NCI-H146 treated with DMSO at 0.1 percent for 48 hours (cell line): ENCODE measurements at regions not wholly inside any gene's neighbourhood (a gene's known extent, or its start where the extent isn't known, plus 50 kb on each side); places are given as distances from the start of the nearest gene placed in this dataset.
"Not testable (repeated sequence)": the region's sequence is repeated elsewhere in the genome, so short reads cannot be mapped to it uniquely, and the experiment has no call there.

Experiments used
- DNase-seq: peaks from one replicate; lab custom pipeline; 2025; ENCODE audit not compliant: unreplicated experiment; lab: John Stamatoyannopoulos, UW

- DNase-seq = no peak
These were observed 159.7 kb downstream of the MYCN start for GRCh38 chr2:16100006-16100405.

DNA sequence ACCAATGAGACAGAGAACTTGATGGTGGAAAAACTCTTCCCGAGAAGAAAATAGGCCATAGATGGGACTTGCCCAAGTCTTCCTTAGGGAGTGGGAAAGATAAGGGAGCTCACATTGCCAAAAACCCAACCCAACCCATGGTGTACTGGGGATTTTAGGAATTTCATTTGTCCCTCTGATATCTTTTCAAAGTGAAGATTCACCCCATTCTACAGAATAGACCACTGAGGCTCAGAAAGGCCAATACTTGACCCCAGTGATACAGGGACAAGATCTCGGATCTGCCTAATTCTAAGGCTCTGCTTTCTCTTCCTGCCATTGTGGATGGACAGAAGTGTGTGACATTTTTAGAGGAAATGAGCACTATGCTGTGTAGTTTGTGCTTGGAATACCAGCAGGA, 159.0 kb downstream of the MYCN start:
- DNase-seq = no peak

DNA sequence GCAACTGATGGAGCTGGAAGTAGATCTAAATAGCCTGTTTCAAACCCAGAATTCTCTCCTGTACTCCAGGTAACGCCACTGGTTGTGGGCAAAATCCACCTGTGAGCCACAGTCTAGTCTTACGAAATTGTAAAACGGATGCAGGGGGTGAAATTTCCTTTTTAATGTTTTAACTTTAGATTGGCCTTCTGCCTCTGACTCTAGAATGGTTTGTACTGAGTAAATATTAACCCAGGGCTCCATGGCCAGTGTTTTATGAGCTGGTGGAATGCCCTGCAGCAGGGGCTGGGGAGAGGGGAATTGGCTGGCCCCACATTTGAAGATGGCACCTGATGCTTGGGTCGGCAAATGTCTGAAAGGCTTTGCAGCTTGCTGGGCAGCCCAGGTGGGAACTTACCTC, 156.6 kb downstream of the MYCN start:
- no peak for DNase-seq

DNA sequence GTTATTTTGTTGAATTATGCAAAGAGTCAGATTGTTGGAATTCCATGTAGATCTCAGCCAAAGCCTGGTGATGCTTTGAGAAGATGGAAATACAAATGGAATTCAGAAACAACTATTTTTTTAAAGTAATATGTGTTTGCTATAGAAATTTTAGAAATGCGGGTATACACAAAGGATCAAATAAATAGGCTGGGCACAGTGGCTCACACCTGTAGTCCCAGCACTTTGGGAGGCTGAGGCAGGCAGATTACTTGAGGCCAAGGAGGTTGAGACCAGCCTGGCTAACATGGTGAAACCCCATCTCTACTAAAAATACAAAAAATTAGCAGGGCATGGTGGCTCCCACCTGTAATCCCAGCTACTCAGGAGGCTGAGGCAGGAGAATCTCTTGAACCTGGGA, 155.1 kb downstream of the MYCN start:
- DNase-seq = not testable (repeated sequence)

DNA sequence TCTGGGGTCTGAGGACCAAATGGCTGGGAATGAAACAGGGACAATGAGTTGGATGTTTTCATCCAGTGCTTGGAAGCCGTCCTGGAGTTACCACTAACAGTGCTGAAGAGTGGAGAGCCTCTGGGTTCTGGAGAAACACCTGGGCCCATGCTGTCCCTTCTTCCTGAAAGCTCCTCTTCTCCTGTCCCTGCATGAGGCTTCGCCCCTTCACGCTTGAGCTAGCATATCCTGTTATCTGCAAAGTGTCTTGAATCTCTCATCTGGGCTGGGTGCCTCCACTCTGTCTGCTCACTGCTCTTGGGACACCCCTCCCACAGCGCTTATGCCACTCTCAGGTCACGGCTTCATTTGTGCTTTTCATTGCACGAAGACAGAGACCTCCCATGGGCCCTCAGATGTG, 154.5 kb downstream of the MYCN start:
- no peak for DNase-seq

- no peak for DNase-seq
These were observed 153.5 kb downstream of the MYCN start for GRCh38 chr2:16093639-16094529.

GRCh38 chr2:16092861-16093638, 152.7 kb downstream of the MYCN start:
- DNase-seq = no peak

DNA sequence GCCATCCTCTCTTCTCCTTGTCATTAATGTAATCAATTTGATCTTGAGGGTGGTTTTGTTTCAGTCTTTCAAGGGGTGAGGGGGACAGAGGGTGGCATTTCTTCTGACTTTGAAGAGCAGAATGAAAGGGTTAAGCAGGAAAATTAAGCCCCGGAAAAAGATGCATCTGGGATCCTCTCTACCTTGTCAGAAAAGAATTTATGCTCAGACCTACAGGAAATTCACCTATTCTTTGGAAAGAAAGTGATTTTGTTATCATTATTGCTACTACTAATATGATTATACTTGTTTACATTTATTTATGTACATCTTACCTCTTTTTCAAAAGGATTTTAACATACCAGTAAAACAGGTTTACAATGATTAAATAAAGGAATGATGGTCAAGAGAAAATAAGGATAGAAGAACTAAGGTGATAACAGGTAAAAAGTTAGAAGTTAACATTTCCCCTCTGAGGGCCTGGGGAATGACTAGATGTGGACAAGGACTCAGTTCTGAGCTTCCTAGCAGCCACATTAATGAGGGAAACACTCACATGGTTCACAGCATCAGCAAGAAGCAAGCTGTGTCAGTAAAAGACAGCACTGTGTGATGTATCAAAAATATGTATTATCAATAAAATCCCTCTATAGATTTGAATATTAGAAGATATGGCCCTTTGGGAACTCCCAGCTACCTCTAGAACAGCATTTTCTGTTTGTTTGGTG, 151.4 kb downstream of the MYCN start:
- DNase-seq = no peak

DNA sequence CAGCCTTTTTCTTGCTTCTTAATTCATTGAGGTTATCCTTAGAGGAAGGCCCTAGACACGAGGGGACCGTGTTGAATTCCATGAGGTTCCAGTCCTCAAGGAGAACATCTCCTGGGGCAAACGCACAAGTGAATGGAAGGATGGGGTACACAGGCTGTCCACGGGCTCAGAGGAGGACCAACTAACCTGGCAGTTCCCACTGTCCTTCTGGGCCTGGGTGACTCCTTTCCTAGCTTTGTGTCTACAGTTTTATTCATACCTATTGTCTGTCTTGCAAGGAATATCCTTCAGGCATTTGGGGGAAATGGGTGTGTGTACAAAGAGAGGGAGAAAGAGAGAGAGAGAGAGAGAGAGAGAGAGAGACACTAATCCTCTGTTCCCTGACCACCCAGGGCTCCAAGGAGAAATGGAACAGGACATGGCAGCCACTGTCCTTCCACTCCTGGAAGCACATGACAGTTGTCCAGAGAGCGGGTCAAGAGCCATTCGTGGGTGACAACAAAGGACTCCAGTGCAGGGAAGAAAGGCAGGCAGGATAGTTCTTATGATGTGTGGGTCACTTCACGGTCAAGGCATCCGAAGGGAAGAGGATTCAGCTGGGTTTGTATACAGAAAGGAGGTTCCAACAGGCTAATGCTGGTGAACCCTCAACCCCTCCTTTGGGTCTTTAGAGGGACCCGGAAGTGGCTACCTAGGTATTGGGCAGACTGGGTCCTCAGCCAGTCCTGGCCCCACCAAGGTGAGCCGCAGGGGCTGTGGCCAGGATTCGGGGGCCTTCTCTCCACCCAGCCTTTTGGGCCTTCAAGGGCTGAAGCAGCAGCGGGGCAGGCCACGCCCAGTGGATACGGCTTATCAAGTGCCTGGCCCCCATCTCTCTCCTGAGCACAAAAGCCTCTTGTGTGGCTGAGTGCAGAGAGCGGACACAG, 150.6 kb downstream of the MYCN start:
- DNase-seq = no peak

- not testable (repeated sequence) for DNase-seq
These were observed 149.1 kb downstream of the MYCN start for GRCh38 chr2:16089491-16089890.

DNA sequence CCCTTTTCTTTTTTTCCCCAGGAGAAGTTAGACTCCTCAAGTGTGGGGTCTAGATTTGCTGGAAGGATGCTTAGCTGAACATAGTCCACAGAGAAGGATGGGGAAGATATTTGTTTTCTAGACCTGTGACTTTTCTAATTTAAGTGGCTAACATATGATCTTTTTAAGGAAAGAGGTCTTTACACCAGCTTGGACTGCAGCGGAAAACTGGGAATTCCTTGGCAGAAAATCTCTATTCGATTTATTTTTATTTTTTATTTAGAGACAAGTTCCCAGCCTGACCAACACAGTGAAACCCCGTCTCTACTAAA, 148.4 kb downstream of the MYCN start:
- DNase-seq = no peak

DNA sequence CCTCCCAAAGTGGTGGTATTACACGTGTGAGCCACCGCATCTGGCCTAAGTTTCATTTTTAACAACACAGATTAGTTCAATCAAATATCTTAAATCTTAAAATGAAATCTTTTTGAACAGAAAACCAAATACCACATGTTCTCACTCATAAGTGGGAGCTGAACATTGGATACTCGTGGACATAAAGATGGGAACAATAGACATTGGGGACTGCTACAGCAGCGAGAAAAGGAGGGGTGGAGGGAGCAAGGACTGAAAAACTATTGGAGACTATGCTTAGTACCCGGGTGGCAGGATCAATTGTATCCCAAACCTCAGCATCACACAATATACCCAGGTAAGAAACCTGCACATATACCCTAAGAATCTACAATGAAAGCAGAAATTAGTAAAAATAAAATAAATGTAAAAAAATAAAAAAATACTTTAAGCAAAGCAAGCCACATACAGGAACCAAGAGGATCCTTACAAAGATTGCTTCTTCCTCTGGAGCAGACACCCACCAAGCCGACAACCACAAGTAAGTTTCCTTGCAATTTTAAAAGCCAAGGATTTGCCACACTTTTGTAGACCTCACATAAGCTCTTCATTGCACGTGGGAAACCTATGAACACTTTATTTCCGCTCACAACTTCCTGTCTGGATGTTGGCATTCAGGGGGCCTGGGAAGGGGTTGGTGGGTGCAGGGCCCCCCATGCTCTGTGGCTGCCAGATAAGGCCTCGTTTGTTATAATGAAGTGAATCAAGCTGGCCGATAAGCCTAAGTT, 147.9 kb downstream of the MYCN start:
- DNase-seq = no peak

GRCh38 chr2:16086136-16086535, 145.8 kb downstream of the MYCN start:
- not testable (repeated sequence) for DNase-seq

DNA sequence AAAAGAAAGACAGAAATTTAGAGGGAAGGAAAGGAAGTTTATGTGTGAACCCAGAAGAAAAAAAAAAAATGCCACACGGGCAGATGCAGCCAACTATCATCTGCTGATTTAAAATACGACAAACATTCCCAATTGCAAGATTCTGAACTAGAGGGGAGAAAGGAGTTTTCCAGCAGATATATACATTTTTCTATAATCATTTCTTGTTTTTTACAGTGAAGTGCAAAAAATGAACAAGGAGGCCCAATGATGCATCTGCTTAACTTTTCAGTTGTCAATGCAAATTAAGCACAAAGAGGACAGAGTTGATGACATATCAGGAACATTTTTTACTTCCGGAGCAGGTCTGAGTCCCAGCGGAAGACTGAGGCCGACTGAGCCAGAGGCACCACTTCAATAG, 144.7 kb downstream of the MYCN start:
- DNase-seq = no peak

DNA sequence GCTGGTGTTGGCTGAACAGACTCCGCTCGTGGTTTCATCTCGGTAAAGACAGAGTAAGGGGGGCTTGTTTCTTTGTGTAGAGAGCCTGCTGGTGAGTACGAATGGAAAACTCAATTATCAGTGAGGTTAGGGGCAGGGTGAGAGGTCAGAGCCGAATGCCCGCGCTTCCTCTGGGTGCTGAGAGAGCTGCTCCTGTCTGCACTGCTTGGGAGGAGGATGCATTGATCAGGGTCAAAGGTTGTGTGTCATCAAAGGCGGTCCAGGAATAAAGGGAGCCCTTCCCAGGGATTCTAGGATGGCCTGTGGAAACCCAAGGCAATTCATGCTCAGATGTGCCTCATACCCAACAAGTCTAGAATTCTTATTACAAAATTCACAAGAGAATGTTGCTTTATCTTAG, 143.9 kb downstream of the MYCN start:
- no peak for DNase-seq

GRCh38 chr2:16082276-16082675, 141.9 kb downstream of the MYCN start:
- DNase-seq = no peak

GRCh38 chr2:16081316-16082200, 141.2 kb downstream of the MYCN start:
- no peak for DNase-seq

- DNase-seq = no peak
These were observed 140.2 kb downstream of the MYCN start for GRCh38 chr2:16080516-16080915.

DNA sequence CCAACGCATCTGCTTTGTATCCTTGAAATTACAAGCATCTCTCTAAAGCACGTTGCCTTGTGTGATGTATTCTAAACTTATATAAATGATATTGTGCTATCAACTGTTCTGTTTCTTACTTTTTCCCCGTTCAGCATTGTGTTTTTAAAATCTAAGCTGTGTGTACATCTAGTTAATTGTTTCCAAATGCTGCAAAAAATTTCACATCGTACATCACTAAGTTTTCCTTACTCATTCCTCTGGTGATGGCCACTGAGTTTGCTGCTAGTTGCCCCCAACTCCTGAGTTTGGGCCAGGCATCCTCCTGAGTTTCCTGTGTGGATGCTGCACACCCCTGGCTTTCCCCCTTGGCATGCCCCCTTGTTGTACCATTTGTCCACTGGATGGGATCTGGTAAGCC, 139.7 kb downstream of the MYCN start:
- DNase-seq = no peak
